Activated CD4-positive, alpha-beta T cell treated with anti-CD3 and anti-CD28 coated beads, Interleukin-2, Interleukin-4, amounts not matched to agents 100 ng/mL and 50 ng/mL, durations not matched to agents 16 hours and 8 hours (primary cell): ENCODE measurements at regions not wholly inside any gene's neighbourhood (a gene's known extent, or its start where the extent isn't known, plus 50 kb on each side); places are given as distances from the start of the nearest gene placed in this dataset.
A peak's percentile ranks its signal among the peaks of the same experiment; 100 is the strongest.
"Not testable (repeated sequence)": the region's sequence is repeated elsewhere in the genome, so short reads cannot be mapped to it uniquely, and the experiment has no call there.

Experiments
- DNase-seq: peaks from one replicate; pipeline ENCODE4 v3.0.0-alpha.2; 2020; ENCODE audit warnings: low spot score

GRCh38 chr4:9110700-9111099 is 59.5 kb upstream of the FAM90A26 start:
- DNase-seq = not testable (repeated sequence)

- not testable (repeated sequence) for DNase-seq
These were observed 67.1 kb upstream of the FAM90A26 start for GRCh38 chr4:9103148-9103524.

DNA sequence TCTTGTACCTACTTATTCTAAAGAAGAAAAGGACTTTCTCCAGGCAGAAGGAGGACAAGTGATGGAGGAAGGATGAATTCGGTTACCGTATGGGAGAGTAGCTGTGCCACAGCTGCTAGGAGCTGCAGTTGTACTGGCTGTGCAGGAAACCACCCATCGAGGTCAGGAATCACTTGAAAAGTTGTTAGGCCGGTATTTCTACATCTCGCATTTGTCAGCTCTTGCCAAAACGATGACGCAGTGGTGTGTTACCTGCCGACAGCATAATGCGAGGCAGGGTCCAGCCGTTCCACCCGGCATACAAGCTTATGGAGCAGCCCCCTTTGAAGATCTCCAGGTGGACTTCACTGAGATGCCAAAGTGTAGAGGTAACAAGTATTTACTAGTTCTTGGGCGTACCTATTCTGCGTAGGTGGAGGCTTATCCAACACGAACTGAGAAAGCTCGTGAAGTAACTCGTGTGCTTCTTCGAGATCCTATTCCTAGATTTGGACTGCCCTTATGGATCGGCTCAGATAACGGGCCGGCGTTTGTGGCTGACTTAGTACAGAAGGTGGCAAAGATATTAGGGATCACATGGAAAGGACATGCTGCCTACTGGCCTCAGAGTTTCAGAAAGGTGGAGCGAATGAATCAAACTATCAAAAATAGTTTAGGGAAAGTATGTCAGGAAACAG is 67.6 kb upstream of the FAM90A26 start:
- not testable (repeated sequence) for DNase-seq

DNA sequence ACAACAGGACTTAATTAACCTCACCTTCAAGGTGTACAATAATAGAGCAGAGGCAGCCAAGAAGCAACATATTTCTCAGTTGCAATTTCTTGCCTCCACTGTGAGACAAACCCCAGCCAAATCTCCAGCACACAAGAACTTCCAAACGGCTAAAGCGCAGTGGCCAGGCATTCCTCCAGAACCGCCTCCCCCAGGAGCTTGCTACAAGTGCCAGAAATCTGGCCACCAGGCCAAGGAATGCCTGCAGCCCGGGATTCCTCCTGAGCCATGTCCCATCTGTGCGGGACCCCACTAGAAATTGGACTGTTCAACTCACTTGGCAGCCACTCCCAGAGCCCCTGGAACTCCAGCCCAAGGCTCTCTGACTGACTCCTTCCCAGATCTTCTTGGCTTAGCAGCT is 73.9 kb upstream of the FAM90A26 start:
- DNase-seq = not testable (repeated sequence)

GRCh38 chr4:9078796-9079195 is 91.4 kb upstream of the FAM90A26 start:
- not testable (repeated sequence) for DNase-seq

GRCh38 chr4:9076974-9077373 is 93.2 kb upstream of the FAM90A26 start:
- DNase-seq = not testable (repeated sequence)

DNA sequence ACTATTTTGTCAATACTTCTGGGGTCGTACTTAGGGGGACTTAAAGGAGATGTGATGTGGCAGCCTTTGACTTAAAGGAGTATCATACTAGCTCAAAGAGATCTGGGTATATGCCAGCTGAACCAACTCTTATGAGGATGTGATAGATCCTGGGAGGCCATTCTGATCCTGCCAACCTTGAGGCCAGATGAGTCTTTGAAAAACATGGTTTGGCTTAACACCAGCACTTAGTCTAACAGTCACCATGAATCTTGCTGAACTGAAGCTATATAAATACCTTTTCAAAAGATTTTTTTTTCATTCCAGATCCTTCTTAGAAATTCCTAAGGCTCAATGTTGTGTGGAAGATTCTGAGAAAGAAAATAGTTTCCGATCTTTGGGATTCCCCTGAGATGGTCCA is 93.7 kb upstream of the FAM90A26 start:
- DNase-seq = not testable (repeated sequence)

DNA sequence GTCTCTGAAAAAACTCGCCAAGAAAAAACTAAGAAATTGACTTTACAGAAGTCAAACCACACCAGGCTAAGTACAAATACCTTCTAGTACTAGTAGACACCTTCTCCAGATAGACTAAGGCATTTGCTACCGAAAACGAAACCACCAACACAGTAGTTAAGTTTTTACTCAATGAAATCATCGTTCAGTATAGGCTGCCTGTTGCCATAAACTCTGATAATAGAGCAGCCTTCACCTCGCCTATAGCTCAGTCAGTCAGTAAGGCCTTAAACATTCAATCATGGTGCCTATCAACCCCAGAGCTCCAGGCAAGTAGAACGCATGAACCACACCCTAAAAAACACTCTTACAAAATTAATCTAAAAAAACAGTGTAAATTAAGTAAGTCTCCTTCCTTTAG is 96.8 kb upstream of the FAM90A26 start:
- DNase-seq = not testable (repeated sequence)

- not testable (repeated sequence) for DNase-seq
These were observed 97.5 kb upstream of the FAM90A26 start for GRCh38 chr4:9072521-9073220.

- DNase-seq = not testable (repeated sequence)
These were observed 102.3 kb upstream of the FAM90A26 start for GRCh38 chr4:9067923-9068322.

DNA sequence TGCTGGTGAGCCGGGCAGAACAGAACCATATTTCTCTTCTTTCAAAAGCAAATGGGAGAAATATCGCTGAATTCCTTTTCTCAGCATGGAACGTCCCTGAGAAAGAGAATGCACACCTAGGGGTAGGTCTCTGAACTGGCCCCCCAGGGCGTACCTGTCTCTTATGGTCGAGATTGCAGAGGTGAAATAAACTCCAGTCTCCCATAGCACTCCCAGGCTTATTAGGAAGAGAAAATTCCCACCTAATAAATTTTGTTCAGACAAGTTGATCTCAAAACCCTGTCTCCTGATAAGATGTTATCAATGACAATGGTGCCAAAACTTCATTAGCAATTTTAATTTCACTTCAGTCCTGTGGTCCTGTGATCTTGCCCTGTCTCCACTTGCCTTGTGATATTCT is 106.6 kb upstream of the FAM90A26 start:
- DNase-seq = not testable (repeated sequence)

- not testable (repeated sequence) for DNase-seq
These were observed 145.3 kb upstream of the FAM90A26 start for GRCh38 chr4:9024866-9025265.

DNA sequence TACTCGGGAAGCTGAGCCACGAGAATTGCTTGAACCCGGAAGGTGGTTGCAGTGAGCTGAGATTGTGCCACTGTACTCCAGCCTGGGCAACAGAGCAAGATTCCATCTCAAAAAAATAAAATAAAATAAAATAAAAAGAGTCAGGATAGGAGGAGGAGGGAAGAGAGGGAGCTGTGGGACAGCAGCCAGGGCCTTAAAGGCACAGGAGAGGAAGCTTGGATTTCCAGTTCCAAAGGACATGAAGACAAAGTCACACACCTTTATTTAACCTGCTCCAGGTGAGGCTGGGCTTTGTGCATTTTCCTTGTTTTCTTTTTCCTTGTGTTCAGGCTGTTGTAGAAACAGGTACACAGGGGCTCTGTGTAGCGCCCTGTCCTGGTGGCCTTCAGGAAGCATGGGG is 138.2 kb upstream of the HMX1 start:
- DNase-seq = not testable (repeated sequence)

DNA sequence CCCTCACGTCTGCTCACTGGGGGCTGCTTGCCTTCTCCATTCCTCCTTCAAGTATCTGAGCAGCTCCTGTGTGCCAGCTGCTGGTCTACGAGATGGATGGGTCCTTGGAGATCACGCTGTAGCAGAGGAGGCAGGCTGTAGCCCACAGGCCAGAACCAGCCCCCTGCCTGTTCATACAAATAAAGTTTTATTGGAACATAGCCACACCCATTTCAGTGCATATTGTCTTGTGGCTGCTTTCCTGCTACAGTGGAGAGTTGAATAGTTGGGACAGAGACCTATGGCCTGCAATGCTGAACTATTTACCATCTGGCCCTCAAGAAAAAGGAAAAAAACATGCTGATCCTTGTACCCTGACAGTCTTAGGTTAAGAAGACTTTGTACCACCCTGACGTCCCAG is 136.8 kb upstream of the HMX1 start:
- DNase-seq = not testable (repeated sequence)

DNA sequence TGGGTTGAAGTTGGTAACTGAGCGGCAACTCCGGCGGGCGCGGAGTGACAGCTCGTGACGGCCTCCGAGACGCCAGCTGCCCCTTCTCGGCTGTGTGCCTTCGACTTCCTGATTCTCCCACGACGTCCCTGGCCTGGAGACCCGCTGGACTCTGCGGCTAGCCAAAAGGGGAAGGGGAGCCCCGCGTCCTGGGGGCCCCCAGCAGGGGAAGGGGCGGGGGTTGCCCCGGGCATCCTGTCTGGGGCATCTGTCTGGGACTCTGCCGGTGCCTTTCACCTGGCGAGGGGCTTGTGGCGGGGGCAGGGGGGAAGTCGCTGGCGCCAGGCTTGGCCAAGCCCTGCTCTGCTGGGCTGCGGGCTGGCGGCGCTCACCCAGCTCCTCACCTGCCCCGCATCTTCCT is 129.5 kb upstream of the HMX1 start:
- DNase-seq = not testable (repeated sequence)

- DNase-seq = peak; percentile 52
These were observed 128.9 kb upstream of the HMX1 start for GRCh38 chr4:9000505-9001001.

- not testable (repeated sequence) for DNase-seq
These were observed 121.3 kb upstream of the HMX1 start for GRCh38 chr4:8992981-8993380.

DNA sequence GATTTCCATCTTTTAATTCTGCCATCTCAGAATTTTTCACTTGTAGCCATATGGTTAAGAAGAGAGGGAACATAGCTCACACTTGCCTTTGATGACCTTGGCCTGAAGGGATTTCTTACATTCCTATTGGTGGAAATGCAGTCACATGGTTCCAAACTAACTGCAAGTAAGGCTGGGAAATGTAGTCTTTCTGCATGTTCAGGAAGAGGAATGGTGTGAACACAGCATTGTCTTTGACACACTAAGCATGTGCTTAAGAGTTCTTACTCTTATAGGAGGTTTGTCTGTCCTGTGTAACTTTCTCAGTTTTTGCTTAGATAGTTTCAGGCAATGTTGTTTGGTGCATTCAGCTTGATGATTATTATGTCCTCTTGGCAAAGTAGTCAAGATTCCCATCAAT is 119.8 kb upstream of the HMX1 start:
- peak; percentile 11 for DNase-seq

DNA sequence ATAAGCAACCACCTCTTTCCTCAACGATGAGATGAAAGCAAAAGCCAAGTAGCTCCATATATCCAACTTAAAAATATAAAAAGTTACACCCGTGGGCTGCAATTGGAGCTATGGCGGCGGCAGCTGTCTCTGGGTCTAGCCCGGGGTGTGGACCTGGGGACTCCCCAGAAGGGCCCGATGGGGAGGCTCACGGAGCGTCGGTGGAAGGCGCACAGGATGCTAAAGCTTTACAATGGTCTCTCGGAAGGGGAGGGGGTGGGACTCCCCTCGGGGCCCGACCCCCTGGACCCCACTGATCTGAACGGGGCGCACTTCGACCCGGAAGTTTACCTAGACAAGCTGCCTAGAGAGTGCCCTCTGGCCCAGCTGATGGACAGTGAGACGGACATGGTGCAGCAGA is 118.7 kb upstream of the HMX1 start:
- not testable (repeated sequence) for DNase-seq

DNA sequence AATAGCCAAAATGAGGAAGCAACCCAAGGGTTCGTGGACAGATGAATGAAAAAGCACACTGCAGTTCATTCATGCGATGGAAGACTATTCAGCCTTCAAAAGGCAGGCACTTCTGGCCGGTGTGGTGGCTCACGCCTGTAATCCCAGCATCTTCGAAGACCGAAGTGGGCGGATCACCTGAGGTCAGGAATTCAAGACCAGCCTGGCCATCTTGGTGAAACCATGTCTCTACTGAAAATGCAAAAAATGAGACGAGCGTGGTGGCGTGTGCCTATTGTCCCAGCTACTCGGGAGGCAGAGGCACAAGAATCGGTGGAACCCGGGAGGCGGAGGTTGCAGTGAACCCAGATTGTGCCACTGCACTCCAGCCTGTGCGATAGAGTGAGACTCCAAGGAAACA is 114.1 kb upstream of the HMX1 start:
- not testable (repeated sequence) for DNase-seq

GRCh38 chr4:8984641-8985040 is 113.0 kb upstream of the HMX1 start:
- not testable (repeated sequence) for DNase-seq

- not testable (repeated sequence) for DNase-seq
These were observed 112.3 kb upstream of the HMX1 start for GRCh38 chr4:8983921-8984320.

DNA sequence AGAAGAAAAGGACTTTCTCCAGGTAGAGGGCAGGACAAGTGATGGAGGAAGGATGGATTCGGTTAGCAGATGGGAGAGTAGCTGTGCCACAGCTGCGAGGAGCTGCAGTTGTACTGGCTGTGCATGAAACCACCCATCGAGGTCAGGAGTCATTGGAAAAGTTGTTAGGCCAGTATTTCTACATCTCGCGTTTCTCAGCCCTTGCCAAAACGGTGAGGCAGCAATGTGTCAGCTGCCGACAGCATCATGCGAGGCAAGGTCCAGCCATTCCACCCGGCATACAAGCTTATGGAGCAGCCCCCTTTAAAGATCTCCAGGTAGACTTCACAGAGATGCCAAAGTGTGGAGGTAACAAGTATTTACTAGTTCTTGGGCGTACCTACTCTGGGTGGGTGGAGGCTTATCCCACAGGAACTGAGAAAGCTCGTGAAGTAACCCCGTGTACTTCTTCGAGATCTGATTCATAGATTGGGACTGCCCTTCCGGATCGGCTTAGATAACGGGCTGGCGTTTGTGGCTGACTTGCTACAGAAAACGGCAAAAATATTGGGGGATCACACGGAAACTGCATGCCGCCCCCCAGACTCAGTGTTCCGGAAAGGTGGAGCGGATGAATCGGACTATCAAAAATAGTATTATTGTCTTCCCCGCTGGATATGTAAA is 105.0 kb upstream of the HMX1 start:
- DNase-seq = not testable (repeated sequence)
